CD14-positive monocyte (primary cell): ENCODE measurements at regions not wholly inside any gene's neighbourhood (a gene's known extent, or its start where the extent isn't known, plus 50 kb on each side); places are given as distances from the start of the nearest gene placed in this dataset.
"Not testable (repeated sequence)": the region's sequence is repeated elsewhere in the genome, so short reads cannot be mapped to it uniquely, and the experiment has no call there.

Experiments used
- DNase-seq, 3 donors: peaks; one replicate each; pipeline ENCODE4 v3.0.0-alpha.2; 2011 to 2022
- H2AFZ ChIP-seq: 2 replicates; pipeline ENCODE4 v1.6.0; 2012; ENCODE audit warnings: mild to moderate bottlenecking, low read depth, low read length, inconsistent platforms; ENCODE audit not compliant: insufficient read depth, poor library complexity, severe bottlenecking
- H3K27ac ChIP-seq, 2 donors: 1 replicate in 1 of 2; 2 replicates in 1 of 2; pipeline ENCODE4 v1.5.1; 2012 to 2013; ENCODE audit warnings: low read length in 2 of 2, control low read depth in 1 of 2, inconsistent platforms in 1 of 2, low read depth in 1 of 2, mild to moderate bottlenecking in 1 of 2
- H3K27me3 ChIP-seq, 2 donors: one replicate each; pipeline versions ENCODE4 v1.6.0 to v1.6.1; 2011 to 2013; ENCODE audit warnings: low read length in 2 of 2; ENCODE audit not compliant: control insufficient read depth in 2 of 2, insufficient read depth in 2 of 2
- H3K36me3 ChIP-seq, 2 donors: replicated peaks in 1 of 2; 1 replicate in 1 of 2; 2 replicates in 1 of 2; pipeline versions ENCODE4 v1.5.1 to v1.6.1; 2012 to 2013; ENCODE audit warnings: low read length in 2 of 2, control low read depth in 1 of 2, inconsistent platforms in 1 of 2, mild to moderate bottlenecking in 1 of 2; ENCODE audit not compliant: insufficient read depth in 2 of 2, control insufficient read depth in 1 of 2
- H3K4me1 ChIP-seq, 2 donors: 1 replicate in 1 of 2; 2 replicates in 1 of 2; pipeline versions ENCODE4 v1.5.1 to v1.6.1; 2012 to 2013; ENCODE audit warnings: low read length in 2 of 2, control low read depth in 1 of 2, inconsistent platforms in 1 of 2, mild to moderate bottlenecking in 1 of 2, moderate library complexity in 1 of 2; ENCODE audit not compliant: insufficient read depth in 2 of 2, control insufficient read depth in 1 of 2
- H3K4me2 ChIP-seq: replicated peaks from 2 replicates; pipeline ENCODE3; 2012; ENCODE audit warnings: low read length, moderate library complexity, mild to moderate bottlenecking; ENCODE audit not compliant: poor library complexity, severe bottlenecking; ENCODE audit errors: extremely low read depth
- H3K4me3 ChIP-seq, 3 experiments: fragments of 200-600 bp in 1 of 3; sonication (generic) in 1 of 3; replicated peaks in 1 of 3; 1 replicate in 2 of 3; 2 replicates in 1 of 3; pipeline ENCODE4 v1.5.1; 2011 to 2013; ENCODE audit warnings: low read length in 3 of 3, mild to moderate bottlenecking in 3 of 3, control low read depth in 2 of 3, low read depth in 2 of 3, inconsistent platforms in 1 of 3, moderate library complexity in 1 of 3
- H3K79me2 ChIP-seq: 2 replicates; pipeline ENCODE4 v1.6.0; 2012; ENCODE audit warnings: mild to moderate bottlenecking, control low read depth, inconsistent platforms, low read length, moderate library complexity; ENCODE audit not compliant: insufficient read depth
- H3K9ac ChIP-seq: 2 replicates; pipeline ENCODE4 v1.6.0; 2017; ENCODE audit warnings: low read length, mild to moderate bottlenecking; ENCODE audit not compliant: insufficient read depth, poor library complexity, severe bottlenecking
- H3K9me3 ChIP-seq, 2 donors: replicated peaks in 1 of 2; 1 replicate in 1 of 2; 2 replicates in 1 of 2; pipeline versions ENCODE4 v1.5.1 to v1.6.1; 2012 to 2013; ENCODE audit warnings: low read length in 2 of 2, control low read depth in 1 of 2; ENCODE audit not compliant: control insufficient read depth in 1 of 2, insufficient read depth in 1 of 2
- H4K20me1 ChIP-seq: 2 replicates; pipeline ENCODE4 v1.6.0; 2012; ENCODE audit warnings: mild to moderate bottlenecking, low read length, control low read depth, moderate library complexity; ENCODE audit not compliant: insufficient read depth
- H3K27ac Mint-ChIP-seq, 7 donors: one replicate each; pipeline ENCODE4 v1.8.0; 2020; ENCODE audit warnings: mild to moderate bottlenecking in 7 of 7, mixed read lengths in 7 of 7, moderate library complexity in 6 of 7, inconsistent platforms in 2 of 7
- H3K27me3 Mint-ChIP-seq, 3 donors: one replicate each; pipeline ENCODE4 v1.8.0; 2021 to 2022; ENCODE audit warnings: low read depth in 3 of 3, mild to moderate bottlenecking in 3 of 3, mixed read lengths in 3 of 3, moderate library complexity in 3 of 3, inconsistent platforms in 1 of 3
- H3K36me3 Mint-ChIP-seq, 2 donors: one replicate each; pipeline ENCODE4 v1.8.0; 2020; ENCODE audit warnings: mixed read lengths in 2 of 2, inconsistent platforms in 1 of 2, mild to moderate bottlenecking in 1 of 2
- H3K4me1 Mint-ChIP-seq: one replicate; pipeline ENCODE4 v1.8.0; 2020; ENCODE audit warnings: mild to moderate bottlenecking, mixed read lengths
- H3K4me3 Mint-ChIP-seq, 2 donors: one replicate each; pipeline ENCODE4 v1.8.0; 2020; ENCODE audit warnings: mild to moderate bottlenecking in 2 of 2, mixed read lengths in 2 of 2, moderate library complexity in 1 of 2
- H3K9me3 Mint-ChIP-seq, 7 donors: one replicate each; pipeline ENCODE4 v1.8.0; 2020 to 2022; ENCODE audit warnings: mixed read lengths in 7 of 7, mild to moderate bottlenecking in 6 of 7, moderate library complexity in 6 of 7, inconsistent platforms in 2 of 7
- CTCF ChIP-seq: fragments of 200-600 bp; IDR thresholded peaks from one replicate; pipeline ENCODE4 v1.8.0; 2022; ENCODE audit warnings: antibody characterized with exemption, mild to moderate bottlenecking
- WGBS: methylation state at CpG from one replicate; pipeline ENCODE4 v1.1.5; 2013; ENCODE audit warnings: missing lambda C conversion rate; ENCODE audit not compliant: insufficient coverage; 5-methylcytosine and 5-hydroxymethylcytosine counted together
- intact Hi-C, 2 donors: fragments of 100-400 bp; cut with micrococcal nuclease; formaldehyde crosslinking; loops; one replicate each; pipeline versions ENCODE4 v1.15.0 to v1.15.1; 2023

DNA sequence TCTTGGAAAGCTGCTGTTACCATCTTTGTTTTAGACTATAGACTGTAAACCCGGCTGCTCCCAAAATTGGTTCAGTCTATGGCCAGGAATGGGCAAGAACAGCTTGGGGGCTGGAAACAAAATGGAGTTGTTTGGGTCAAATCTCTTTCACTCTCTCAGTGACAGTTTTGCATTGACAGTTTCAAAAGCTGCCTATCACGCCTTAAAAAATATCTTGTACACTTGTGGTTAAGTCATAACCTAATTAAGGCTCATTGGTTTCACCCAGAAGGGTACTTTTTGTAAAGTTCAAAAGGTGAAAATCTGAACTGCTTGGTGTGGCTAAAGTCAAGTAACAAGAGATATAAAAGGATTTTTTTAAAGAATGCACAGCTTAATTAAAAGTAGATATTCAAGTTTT, 76.1 kb upstream of the PRL start:
- Histone ChIP-seq H3K4me1 (peaks cover under 1% of the 10 kb centered on the region in 2 donors), H3K79me2 (no peaks in the 10 kb centered on the region), H4K20me1 (no peaks in the 10 kb centered on the region), H3K9me3 (no peaks in the 10 kb centered on the region), H3K27ac (no peak overlapping the region), H2AFZ (no peak overlapping the region), H3K4me3 (no peak overlapping the region), H3K27me3 (no peaks in the 10 kb centered on the region), H3K36me3 (no peaks in the 10 kb centered on the region), H3K9ac (no peak overlapping the region), H3K4me2 (no peak overlapping the region)
- intact Hi-C loops = no loop called here
- no peak for TF ChIP-seq CTCF
- peaks cover 9% of the 10 kb centered on the region for H3K4me1 Mint-ChIP-seq
- peaks cover 2 to 17% (median 9%) of the 10 kb centered on the region in 7 donors for H3K9me3 Mint-ChIP-seq
- WGBS = no CpG with 5 or more reads among the region's 2 CpGs
- H3K4me3 Mint-ChIP-seq = no peak overlapping the region
- peaks cover 0 to 4% of the 10 kb centered on the region in 2 donors for H3K36me3 Mint-ChIP-seq
- H3K27me3 Mint-ChIP-seq = peaks cover 0 to 1% (median 0%) of the 10 kb centered on the region in 3 donors
- no peak overlapping the region for H3K27ac Mint-ChIP-seq
- DNase-seq = no peak

DNA sequence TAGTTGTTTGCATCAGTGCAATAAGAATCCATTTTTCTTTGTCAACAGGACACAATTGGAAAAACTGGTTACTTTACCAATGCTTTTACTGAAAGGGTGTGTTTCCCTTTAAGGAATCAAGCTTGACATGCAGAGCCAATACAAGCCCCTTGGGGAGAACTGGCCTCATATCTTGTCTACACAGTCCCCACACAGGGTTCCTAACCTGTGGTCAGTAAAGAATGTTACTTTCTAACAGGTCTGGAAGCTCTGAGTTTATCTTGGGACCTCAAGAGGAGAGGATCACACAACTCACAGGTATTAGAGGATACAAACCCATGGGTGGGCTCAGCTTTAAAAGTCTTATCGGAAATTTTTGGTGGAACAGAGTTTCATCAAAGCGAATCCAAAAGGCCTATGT, 78.1 kb upstream of the PRL start:
- H3K79me2 ChIP-seq, H3K4me3 Mint-ChIP-seq, H3K27ac Mint-ChIP-seq, H3K36me3 ChIP-seq, H3K4me3 ChIP-seq, H3K27me3 ChIP-seq, H3K36me3 Mint-ChIP-seq, DNase-seq, H3K9me3 ChIP-seq, H3K27ac ChIP-seq, H2AFZ ChIP-seq, H3K27me3 Mint-ChIP-seq, H3K4me1 Mint-ChIP-seq, H3K4me1 ChIP-seq, H3K4me2 ChIP-seq, H3K9ac ChIP-seq, H4K20me1 ChIP-seq, intact Hi-C loops: not testable (repeated sequence)
- peaks cover 2 to 15% (median 10%) of the 10 kb centered on the region in 7 donors for H3K9me3 Mint-ChIP-seq
- no CpG with 5 or more reads among the region's 2 CpGs for WGBS

GRCh38 chr6:22376293-22376692, 79.5 kb upstream of the PRL start:
- H4K20me1 ChIP-seq, H3K36me3 ChIP-seq, H3K4me3 Mint-ChIP-seq, H3K4me2 ChIP-seq, H3K4me1 ChIP-seq, H3K4me1 Mint-ChIP-seq, H3K27ac ChIP-seq, H3K79me2 ChIP-seq, H3K9ac ChIP-seq, H3K27me3 ChIP-seq, H3K27ac Mint-ChIP-seq, H3K36me3 Mint-ChIP-seq, intact Hi-C loops, H3K4me3 ChIP-seq, H3K9me3 ChIP-seq, DNase-seq, H2AFZ ChIP-seq, H3K27me3 Mint-ChIP-seq: not testable (repeated sequence)
- peaks cover 2 to 15% (median 10%) of the 10 kb centered on the region in 7 donors for H3K9me3 Mint-ChIP-seq

GRCh38 chr6:22378536-22378935, 81.7 kb upstream of the PRL start:
- H3K9me3 Mint-ChIP-seq = peaks cover 2 to 16% (median 8%) of the 10 kb centered on the region in 7 donors
- H4K20me1 ChIP-seq, intact Hi-C loops, H3K9me3 ChIP-seq, H3K4me2 ChIP-seq, H3K27me3 Mint-ChIP-seq, H3K9ac ChIP-seq, H3K36me3 Mint-ChIP-seq, H3K27ac Mint-ChIP-seq, DNase-seq, H3K4me3 Mint-ChIP-seq, H3K79me2 ChIP-seq, H3K4me1 ChIP-seq, H3K4me3 ChIP-seq, H3K36me3 ChIP-seq, H3K4me1 Mint-ChIP-seq, H3K27ac ChIP-seq, H2AFZ ChIP-seq, H3K27me3 ChIP-seq: not testable (repeated sequence)
- WGBS = no CpG with 5 or more reads among the region's 1 CpG
